Neural cell (in vitro differentiated cells): ENCODE measurements at regions not wholly inside any gene's neighbourhood (a gene's known extent, or its start where the extent isn't known, plus 50 kb on each side); places are given as distances from the start of the nearest gene placed in this dataset.
A peak's percentile ranks its signal among the peaks of the same experiment; 100 is the strongest.

Experiments used
- H2AFZ ChIP-seq: fragments of 200-600, 300-800 bp; sonication (generic), shearing (Covaris generic); 2 replicates; pipeline ENCODE4 v1.6.0; 2014; ENCODE audit warnings: low read depth, mild to moderate bottlenecking, antibody characterized with exemption, low read length, moderate library complexity
- H3F3A ChIP-seq: fragments of 200-600 bp; shearing (Covaris generic); 2 replicates; pipeline ENCODE4 v1.6.1; 2016; ENCODE audit warnings: mild to moderate bottlenecking, moderate library complexity, mixed read lengths, antibody characterized with exemption, low read length; ENCODE audit not compliant: insufficient read depth, poor library complexity, severe bottlenecking
- H3K27ac ChIP-seq: fragments of 200-600, 300-800 bp; sonication (generic), shearing (Covaris generic); 2 replicates; pipeline ENCODE4 v1.5.1; 2014; ENCODE audit warnings: mild to moderate bottlenecking, low read length, moderate library complexity
- H3K27me3 ChIP-seq: fragments of 300-800, 200-600 bp; sonication (generic), shearing (Covaris generic); 2 replicates; pipeline ENCODE4 v1.6.0; 2014; ENCODE audit warnings: mild to moderate bottlenecking, low read depth, low read length, moderate library complexity; ENCODE audit not compliant: insufficient read depth
- H3K36me3 ChIP-seq: fragments of 300-800, 200-600 bp; sonication (generic), shearing (Covaris generic); 2 replicates; pipeline ENCODE4 v1.5.1; 2014; ENCODE audit warnings: mild to moderate bottlenecking, antibody characterized with exemption, low read length, moderate library complexity; ENCODE audit not compliant: insufficient read depth
- H3K4me2 ChIP-seq: fragments of 300-800, 200-600 bp; sonication (generic), shearing (Covaris generic); 2 replicates; pipeline ENCODE4 v1.6.0; 2014; ENCODE audit warnings: mild to moderate bottlenecking, low read length
- H3K4me3 ChIP-seq: fragments of 300-800, 200-600 bp; sonication (generic), shearing (Covaris generic); 2 replicates; pipeline ENCODE4 v1.5.1; 2014; ENCODE audit warnings: mild to moderate bottlenecking, low read length, moderate library complexity
- H3K79me2 ChIP-seq: fragments of 200-600 bp; shearing (Covaris generic); replicated peaks from 2 replicates; pipeline ENCODE4 v1.6.0; 2014; ENCODE audit warnings: mild to moderate bottlenecking, low read length, moderate library complexity; ENCODE audit not compliant: insufficient read depth
- H3K9ac ChIP-seq: fragments of 300-800, 200-600 bp; sonication (generic), shearing (Covaris generic); 2 replicates; pipeline ENCODE4 v1.6.1; 2016; ENCODE audit warnings: mild to moderate bottlenecking, low read length, mixed read lengths
- H3K9me2 ChIP-seq: fragments of 200-600 bp; shearing (Covaris generic); 2 replicates; pipeline ENCODE4 v1.6.1; 2016; ENCODE audit warnings: mild to moderate bottlenecking, low read length, mixed read lengths; ENCODE audit not compliant: insufficient read depth
- H3K9me3 ChIP-seq: fragments of 200-600, 300-800 bp; sonication (generic), shearing (Covaris generic); 2 replicates; pipeline ENCODE4 v1.6.1; 2016; ENCODE audit warnings: mild to moderate bottlenecking, mixed run types, low read length, moderate library complexity, mixed read lengths
- H4K20me1 ChIP-seq: fragments of 200-600 bp; shearing (Covaris generic); 2 replicates; pipeline ENCODE4 v1.6.1; 2016; ENCODE audit warnings: mild to moderate bottlenecking, mixed run types; ENCODE audit not compliant: insufficient read depth
- EP300 ChIP-seq: fragments of 450-650 bp; conservative IDR thresholded peaks from 2 replicates; pipeline ENCODE4 v1.6.1; 2014; ENCODE audit warnings: antibody characterized with exemption, mild to moderate bottlenecking, moderate library complexity; ENCODE audit not compliant: poor library complexity, severe bottlenecking
- EZH2 ChIP-seq: fragments of 200-600, 300-800 bp; shearing (Covaris generic), sonication (generic); IDR thresholded peaks from 2 replicates; pipeline ENCODE4 v1.6.1; 2014; ENCODE audit warnings: antibody characterized with exemption, low read length, borderline replicate concordance, mild to moderate bottlenecking; ENCODE audit not compliant: insufficient read depth, poor library complexity, severe bottlenecking
- MXI1 ChIP-seq: fragments of 450-650 bp; conservative IDR thresholded peaks from 2 replicates; pipeline ENCODE4 v1.6.1; 2014; ENCODE audit warnings: antibody characterized with exemption, mild to moderate bottlenecking; ENCODE audit not compliant: poor library complexity, severe bottlenecking
- RAD21 ChIP-seq: fragments of 450-650 bp; conservative IDR thresholded peaks from 2 replicates; pipeline ENCODE4 v1.6.1; 2014; ENCODE audit warnings: antibody characterized with exemption, mild to moderate bottlenecking, moderate library complexity
- SMC3 ChIP-seq: fragments of 450-650 bp; conservative IDR thresholded peaks from 2 replicates; pipeline ENCODE4 v1.6.1; 2014; ENCODE audit warnings: antibody characterized with exemption, mild to moderate bottlenecking, moderate library complexity; ENCODE audit not compliant: poor library complexity
- TAF1 ChIP-seq: IDR thresholded peaks from 2 replicates; pipeline ENCODE4 v1.6.1; 2012; ENCODE audit warnings: low read depth
- TF ChIP-seq, protein P1 (sequence below): IDR thresholded peaks from 2 replicates; pipeline ENCODE4 v1.6.1; 2012; ENCODE audit warnings: borderline replicate concordance

- no peaks in the 10 kb centered on the region for H3K9me3 ChIP-seq
- TF ChIP-seq, protein P1, sequence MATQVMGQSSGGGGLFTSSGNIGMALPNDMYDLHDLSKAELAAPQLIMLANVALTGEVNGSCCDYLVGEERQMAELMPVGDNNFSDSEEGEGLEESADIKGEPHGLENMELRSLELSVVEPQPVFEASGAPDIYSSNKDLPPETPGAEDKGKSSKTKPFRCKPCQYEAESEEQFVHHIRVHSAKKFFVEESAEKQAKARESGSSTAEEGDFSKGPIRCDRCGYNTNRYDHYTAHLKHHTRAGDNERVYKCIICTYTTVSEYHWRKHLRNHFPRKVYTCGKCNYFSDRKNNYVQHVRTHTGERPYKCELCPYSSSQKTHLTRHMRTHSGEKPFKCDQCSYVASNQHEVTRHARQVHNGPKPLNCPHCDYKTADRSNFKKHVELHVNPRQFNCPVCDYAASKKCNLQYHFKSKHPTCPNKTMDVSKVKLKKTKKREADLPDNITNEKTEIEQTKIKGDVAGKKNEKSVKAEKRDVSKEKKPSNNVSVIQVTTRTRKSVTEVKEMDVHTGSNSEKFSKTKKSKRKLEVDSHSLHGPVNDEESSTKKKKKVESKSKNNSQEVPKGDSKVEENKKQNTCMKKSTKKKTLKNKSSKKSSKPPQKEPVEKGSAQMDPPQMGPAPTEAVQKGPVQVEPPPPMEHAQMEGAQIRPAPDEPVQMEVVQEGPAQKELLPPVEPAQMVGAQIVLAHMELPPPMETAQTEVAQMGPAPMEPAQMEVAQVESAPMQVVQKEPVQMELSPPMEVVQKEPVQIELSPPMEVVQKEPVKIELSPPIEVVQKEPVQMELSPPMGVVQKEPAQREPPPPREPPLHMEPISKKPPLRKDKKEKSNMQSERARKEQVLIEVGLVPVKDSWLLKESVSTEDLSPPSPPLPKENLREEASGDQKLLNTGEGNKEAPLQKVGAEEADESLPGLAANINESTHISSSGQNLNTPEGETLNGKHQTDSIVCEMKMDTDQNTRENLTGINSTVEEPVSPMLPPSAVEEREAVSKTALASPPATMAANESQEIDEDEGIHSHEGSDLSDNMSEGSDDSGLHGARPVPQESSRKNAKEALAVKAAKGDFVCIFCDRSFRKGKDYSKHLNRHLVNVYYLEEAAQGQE: no peak
- peaks cover 96% of the 10 kb centered on the region for H3K79me2 ChIP-seq
- no peak overlapping the region for H3K9ac ChIP-seq
- no peaks in the 10 kb centered on the region for H3K36me3 ChIP-seq
- peak overlapping the region; percentile 2 for H3K4me2 ChIP-seq
- no peaks in the 10 kb centered on the region for H3K9me2 ChIP-seq
- H3K4me3 ChIP-seq: peak overlapping the region; percentile 14
- H3K27ac ChIP-seq: no peak overlapping the region
- H2AFZ ChIP-seq: no peak overlapping the region
- peaks cover 27% of the 10 kb centered on the region for H4K20me1 ChIP-seq
- no peaks in the 10 kb centered on the region for H3F3A ChIP-seq
- H3K27me3 ChIP-seq: no peaks in the 10 kb centered on the region
Observed at GRCh38 chr3:72386327-72387000, 461.8 kb downstream of the SHQ1 start.

DNA sequence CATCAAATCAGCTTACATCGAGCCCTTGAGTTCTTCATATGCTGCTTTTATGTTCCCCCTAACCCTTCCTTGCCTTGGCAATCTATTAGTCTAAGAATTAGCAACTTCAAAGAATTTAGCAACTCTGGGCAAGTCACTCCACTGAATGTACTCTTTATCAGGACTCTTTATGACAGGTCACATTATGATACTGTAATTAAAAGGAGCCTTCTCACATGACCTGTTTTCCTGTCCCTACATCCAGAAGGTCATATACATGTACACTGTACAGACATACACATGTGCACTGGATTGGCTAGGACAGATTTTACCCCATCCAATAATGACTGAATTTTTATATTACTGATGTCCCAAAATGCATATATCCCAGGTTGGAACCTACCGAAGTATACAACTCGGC, 463.1 kb downstream of the SHQ1 start:
- peaks cover 24% of the 10 kb centered on the region for H4K20me1 ChIP-seq
- TF ChIP-seq TAF1 (no peak), SMC3 (no peak), RAD21 (no peak), EZH2 (no peak), MXI1 (no peak), EP300 (no peak)
- TF ChIP-seq, protein P1: no peak
- H3K9me2 ChIP-seq: no peaks in the 10 kb centered on the region

More for the DNA sequence above, 463.1 kb downstream of the SHQ1 start:
- Histone ChIP-seq H3K27ac (no peak overlapping the region), H3K9me3 (no peaks in the 10 kb centered on the region), H3K4me3 (no peak overlapping the region), H3K36me3 (no peaks in the 10 kb centered on the region), H3K9ac (no peak overlapping the region), H3K79me2 (peaks cover 94% of the 10 kb centered on the region), H2AFZ (no peak overlapping the region), H3K4me2 (no peak overlapping the region), H3K27me3 (no peaks in the 10 kb centered on the region), H3F3A (no peaks in the 10 kb centered on the region)
